ENCODE measurements at regions not wholly inside any gene's neighbourhood (a gene's known extent, or its start where the extent isn't known, plus 50 kb on each side); places are given as distances from the start of the nearest gene placed in this dataset.

DNA sequence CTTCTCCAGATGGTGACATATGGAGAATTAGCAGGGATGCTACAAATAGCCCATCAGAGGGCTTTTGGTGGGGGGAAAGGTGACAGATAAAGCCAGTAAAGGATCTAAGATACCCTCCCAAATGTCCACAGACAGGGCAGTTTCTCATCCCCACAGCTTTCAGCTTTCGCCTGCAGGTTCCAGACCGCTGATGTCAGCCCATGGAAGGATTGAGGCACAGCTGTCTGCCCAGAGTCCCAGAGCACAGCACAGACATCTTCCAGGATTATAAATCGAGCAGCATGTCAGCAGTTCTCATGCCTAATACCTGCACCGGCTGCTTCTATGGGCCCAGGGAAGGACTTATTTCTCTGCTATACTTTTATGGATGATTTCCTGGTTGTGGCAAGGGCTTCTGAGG lies 96.7 kb upstream of the MXRA5 start:
- TF ChIP-seq ZNF274 (IDR thresholded peaks at IDR 0.05; ENCODE audit: low read depth, low read length) = no peak
- TF ChIP-seq YY1 (IDR thresholded peaks at IDR 0.05; ENCODE audit: insufficient read depth, insufficient read length) = no peak

Measured in NT2/D1 (cell line).